ENCODE measurements at regions not wholly inside any gene's neighbourhood (a gene's known extent, or its start where the extent isn't known, plus 50 kb on each side); places are given as distances from the start of the nearest gene placed in this dataset.

GRCh38 chr1:191963781-191964455 is 194.3 kb upstream of the RGS18 start:
- no peaks in the 10 kb centered on the region for H3K9me3 ChIP-seq (ENCODE audit: low read depth, low read length)
- no peaks in the 10 kb centered on the region for H3K36me3 ChIP-seq (ENCODE audit: insufficient read depth, low read length)
- TF ChIP-seq POLR2AphosphoS5 (IDR thresholded peaks at IDR 0.05; ENCODE audit: borderline replicate concordance, low read depth, low read length) (no peak), FOXP2 (optimal IDR thresholded peaks at IDR 0.05; ENCODE audit: control extremely low read depth, extremely low read length, insufficient read depth) (no peak), EZH2 (IDR thresholded peaks at IDR 0.05) (no peak)
- DNase-seq (ENCODE audit: low read depth, low spot score): no peak
- no peak overlapping the region for H3K9ac ChIP-seq (ENCODE audit: insufficient read length)
- H3K4me3 ChIP-seq: no peak overlapping the region
- no peak overlapping the region for H3K27ac ChIP-seq

- no peaks in the 10 kb centered on the region for H3K36me3 ChIP-seq (ENCODE audit: insufficient read depth, low read length)
- no peak overlapping the region for H3K4me3 ChIP-seq
- TF ChIP-seq FOXP2 (optimal IDR thresholded peaks at IDR 0.05; ENCODE audit: control extremely low read depth, extremely low read length, insufficient read depth) (no peak), POLR2AphosphoS5 (IDR thresholded peaks at IDR 0.05; ENCODE audit: borderline replicate concordance, low read depth, low read length) (no peak), EZH2 (IDR thresholded peaks at IDR 0.05) (no peak)
- no peak overlapping the region for H3K9ac ChIP-seq (ENCODE audit: insufficient read length)
- H3K9me3 ChIP-seq (ENCODE audit: low read depth, low read length): no peaks in the 10 kb centered on the region
- H3K27ac ChIP-seq: no peak overlapping the region
- no peak for DNase-seq (ENCODE audit: low read depth, low spot score)
Measured at GRCh38 chr1:191969290-191969689, 189.0 kb upstream of the RGS18 start.

DNA sequence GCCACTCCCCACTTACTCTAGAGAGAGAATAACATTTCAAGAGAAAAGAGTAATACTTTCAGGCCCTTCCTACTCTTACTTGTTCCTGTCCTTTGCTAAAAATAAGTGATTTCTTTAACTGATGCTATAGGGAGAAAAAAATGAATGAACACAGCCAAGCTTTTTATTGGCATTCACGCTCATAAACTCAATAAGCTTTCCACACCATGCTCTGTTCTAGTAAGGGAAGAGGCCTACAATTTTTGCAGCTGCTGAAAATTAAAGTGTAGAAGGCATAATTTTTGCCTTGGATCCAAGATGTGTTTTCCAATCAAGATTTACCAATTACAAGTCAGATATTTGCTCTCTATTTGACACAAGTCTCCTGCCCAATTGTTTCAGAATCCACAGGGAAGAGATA is 188.1 kb upstream of the RGS18 start:
- no peaks in the 10 kb centered on the region for H3K36me3 ChIP-seq (ENCODE audit: insufficient read depth, low read length)
- H3K27ac ChIP-seq: no peak overlapping the region
- DNase-seq (ENCODE audit: low read depth, low spot score): no peak
- no peak for TF ChIP-seq FOXP2 (optimal IDR thresholded peaks at IDR 0.05; ENCODE audit: control extremely low read depth, extremely low read length, insufficient read depth)
- no peak for TF ChIP-seq EZH2 (IDR thresholded peaks at IDR 0.05)
- TF ChIP-seq POLR2AphosphoS5 (IDR thresholded peaks at IDR 0.05; ENCODE audit: borderline replicate concordance, low read depth, low read length): no peak
- no peaks in the 10 kb centered on the region for H3K9me3 ChIP-seq (ENCODE audit: low read depth, low read length)
- H3K4me3 ChIP-seq: no peak overlapping the region
- no peak overlapping the region for H3K9ac ChIP-seq (ENCODE audit: insufficient read length)

- H3K9me3 ChIP-seq (ENCODE audit: low read depth, low read length): no peaks in the 10 kb centered on the region
- no peak for TF ChIP-seq FOXP2 (optimal IDR thresholded peaks at IDR 0.05; ENCODE audit: control extremely low read depth, extremely low read length, insufficient read depth)
- TF ChIP-seq POLR2AphosphoS5 (IDR thresholded peaks at IDR 0.05; ENCODE audit: borderline replicate concordance, low read depth, low read length): no peak
- no peak for TF ChIP-seq EZH2 (IDR thresholded peaks at IDR 0.05)
- no peak for DNase-seq (ENCODE audit: low read depth, low spot score)
- H3K27ac ChIP-seq: no peak overlapping the region
- no peak overlapping the region for H3K9ac ChIP-seq (ENCODE audit: insufficient read length)
- H3K36me3 ChIP-seq (ENCODE audit: insufficient read depth, low read length): no peaks in the 10 kb centered on the region
- H3K4me3 ChIP-seq: no peak overlapping the region
Measured at GRCh38 chr1:191971447-191971846, 186.8 kb upstream of the RGS18 start.

GRCh38 chr1:191974004-191974403 is 184.3 kb upstream of the RGS18 start:
- Histone ChIP-seq H3K4me3 (no peak overlapping the region), H3K9ac (ENCODE audit: insufficient read length) (no peak overlapping the region), H3K27ac (no peak overlapping the region), H3K36me3 (ENCODE audit: insufficient read depth, low read length) (no peaks in the 10 kb centered on the region), H3K9me3 (ENCODE audit: low read depth, low read length) (no peaks in the 10 kb centered on the region)
- no peak for DNase-seq (ENCODE audit: low read depth, low spot score)
- no peak for TF ChIP-seq FOXP2 (optimal IDR thresholded peaks at IDR 0.05; ENCODE audit: control extremely low read depth, extremely low read length, insufficient read depth)
- no peak for TF ChIP-seq POLR2AphosphoS5 (IDR thresholded peaks at IDR 0.05; ENCODE audit: borderline replicate concordance, low read depth, low read length)
- TF ChIP-seq EZH2 (IDR thresholded peaks at IDR 0.05): no peak

DNA sequence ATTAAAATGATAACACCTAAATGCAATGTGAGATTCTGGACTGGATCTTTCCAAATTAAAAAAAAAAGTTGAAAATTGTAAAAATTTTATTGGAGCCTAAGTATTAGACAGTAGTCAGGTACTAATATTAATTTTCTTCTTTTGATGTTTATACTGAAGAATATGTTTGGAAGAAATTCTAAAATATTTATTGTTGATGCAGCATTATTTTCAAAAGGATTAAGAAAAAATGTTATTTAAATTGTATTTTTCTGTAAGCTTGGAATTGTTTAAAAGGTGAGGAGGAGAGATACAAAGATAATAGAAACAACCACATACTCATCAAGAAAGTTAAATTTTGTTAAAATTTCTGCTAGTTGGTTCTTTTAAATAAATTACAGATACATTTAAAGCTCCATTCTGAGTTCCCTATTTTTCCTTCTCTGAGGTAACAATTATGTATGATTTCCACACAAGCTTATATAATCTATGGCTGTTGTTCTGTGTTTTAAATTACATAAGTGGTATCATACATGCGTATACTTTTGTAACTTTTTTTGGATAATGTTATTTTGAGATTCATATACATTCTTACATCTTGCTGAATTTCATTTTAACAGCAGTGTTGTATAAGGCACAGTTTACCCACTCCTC is 180.3 kb upstream of the RGS18 start:
- no peak for DNase-seq (ENCODE audit: low read depth, low spot score)
- no peak overlapping the region for H3K27ac ChIP-seq
- no peaks in the 10 kb centered on the region for H3K36me3 ChIP-seq (ENCODE audit: insufficient read depth, low read length)
- no peak overlapping the region for H3K9ac ChIP-seq (ENCODE audit: insufficient read length)
- H3K4me3 ChIP-seq: no peak overlapping the region
- no peaks in the 10 kb centered on the region; the same call in 1 of the 2 replicates for H3K9me3 ChIP-seq (ENCODE audit: low read depth, low read length)
- TF ChIP-seq FOXP2 (optimal IDR thresholded peaks at IDR 0.05; ENCODE audit: control extremely low read depth, extremely low read length, insufficient read depth) (no peak), EZH2 (IDR thresholded peaks at IDR 0.05) (no peak), POLR2AphosphoS5 (IDR thresholded peaks at IDR 0.05; ENCODE audit: borderline replicate concordance, low read depth, low read length) (no peak)

- H3K4me3 ChIP-seq: no peak overlapping the region
- H3K27ac ChIP-seq: no peak overlapping the region
- TF ChIP-seq FOXP2 (optimal IDR thresholded peaks at IDR 0.05; ENCODE audit: control extremely low read depth, extremely low read length, insufficient read depth) (no peak), POLR2AphosphoS5 (IDR thresholded peaks at IDR 0.05; ENCODE audit: borderline replicate concordance, low read depth, low read length) (no peak), EZH2 (IDR thresholded peaks at IDR 0.05) (no peak)
- no peak overlapping the region for H3K9ac ChIP-seq (ENCODE audit: insufficient read length)
- H3K9me3 ChIP-seq (ENCODE audit: low read depth, low read length): no peaks in the 10 kb centered on the region; the same call in 1 of the 2 replicates
- DNase-seq (ENCODE audit: low read depth, low spot score): no peak
- H3K36me3 ChIP-seq (ENCODE audit: insufficient read depth, low read length): no peaks in the 10 kb centered on the region
Measured at GRCh38 chr1:191984856-191985255, 173.4 kb upstream of the RGS18 start.

- no peak for TF ChIP-seq EZH2 (IDR thresholded peaks at IDR 0.05)
- TF ChIP-seq FOXP2 (optimal IDR thresholded peaks at IDR 0.05; ENCODE audit: control extremely low read depth, extremely low read length, insufficient read depth): no peak
- no peak for TF ChIP-seq POLR2AphosphoS5 (IDR thresholded peaks at IDR 0.05; ENCODE audit: borderline replicate concordance, low read depth, low read length)
- H3K9me3 ChIP-seq (ENCODE audit: low read depth, low read length): no peaks in the 10 kb centered on the region
- H3K4me3 ChIP-seq: no peak overlapping the region
- no peak for DNase-seq (ENCODE audit: low read depth, low spot score)
- H3K36me3 ChIP-seq (ENCODE audit: insufficient read depth, low read length): no peaks in the 10 kb centered on the region
- no peak overlapping the region for H3K9ac ChIP-seq (ENCODE audit: insufficient read length)
- H3K27ac ChIP-seq: no peak overlapping the region
Measured at GRCh38 chr1:191992118-191992517, 166.1 kb upstream of the RGS18 start.
